H1 (cell line): ENCODE measurements at regions not wholly inside any gene's neighbourhood (a gene's known extent, or its start where the extent isn't known, plus 50 kb on each side); places are given as distances from the start of the nearest gene placed in this dataset.

Experiments used
- CTCF ChIA-PET: fragments of 300-600 bp; sonication (Branson Sonifier 250); formaldehyde crosslinking; loops from one replicate; lab custom pipeline; 2021; ENCODE audit not compliant: partially characterized antibody; lab: Charles Lee
- POLR2A ChIA-PET: fragments of 300-600 bp; sonication (Branson Sonifier 250); formaldehyde crosslinking; loops from one replicate; lab custom pipeline; 2021; ENCODE audit warnings: inconsistent platforms; ENCODE audit not compliant: partially characterized antibody; lab: Charles Lee
- DNase-seq, 2 experiments: peaks; one replicate each; pipeline versions ENCODE4 v3.0.0 to v3.0.0-alpha.2; 2010 to 2022; ENCODE audit warnings: low spot score in 2 of 2, low read depth in 1 of 2, mixed read lengths in 1 of 2
- FAIRE-seq: peaks from 2 replicates; lab custom pipeline; 2011; peaks lifted over from hg19 to GRCh38; lab: Jason Lieb, UNC
- H2AFZ ChIP-seq: 2 replicates; pipeline ENCODE4 v1.8.1; 2012; ENCODE audit warnings: low read length, inconsistent platforms
- H2AK5ac ChIP-seq: 2 replicates; pipeline ENCODE4 v1.6.1; 2013; ENCODE audit warnings: low read depth, low read length
- H2BK120ac ChIP-seq: replicated peaks from 2 replicates; pipeline ENCODE3; 2013; ENCODE audit warnings: low read depth, low read length, inconsistent platforms
- H2BK12ac ChIP-seq: 2 replicates; pipeline ENCODE4 v1.6.1; 2013; ENCODE audit warnings: low read depth, low read length
- H2BK15ac ChIP-seq: 2 replicates; pipeline ENCODE4 v1.6.1; 2013; ENCODE audit warnings: low read length
- H2BK20ac ChIP-seq: 2 replicates; pipeline ENCODE4 v1.6.1; 2013; ENCODE audit warnings: low read length
- H2BK5ac ChIP-seq: 2 replicates; pipeline ENCODE4 v1.6.1; 2013; ENCODE audit warnings: low read depth, low read length
- H3K14ac ChIP-seq: 2 replicates; pipeline ENCODE4 v1.6.1; 2013; ENCODE audit warnings: inconsistent platforms; ENCODE audit not compliant: insufficient read length
- H3K18ac ChIP-seq: 2 replicates; pipeline ENCODE4 v1.6.1; 2013; ENCODE audit warnings: low read length; ENCODE audit errors: extremely low read depth
- H3K23ac ChIP-seq: 2 replicates; pipeline ENCODE4 v1.6.1; 2013; ENCODE audit warnings: inconsistent platforms; ENCODE audit not compliant: insufficient read length
- H3K23me2 ChIP-seq: 2 replicates; pipeline ENCODE4 v1.6.1; 2013; ENCODE audit warnings: low read depth, low read length
- H3K27ac ChIP-seq: 2 replicates; pipeline ENCODE4 v1.6.1; 2011; ENCODE audit warnings: low read depth, low read length, inconsistent platforms
- H3K27me3 ChIP-seq, 4 experiments: replicated peaks in 1 of 4; 1 replicate in 1 of 4; 2 replicates in 3 of 4; pipeline versions ENCODE4 v1.6.1 to v1.8.1; 2011 to 2013; ENCODE audit warnings: low read length in 3 of 4, mild to moderate bottlenecking in 3 of 4, inconsistent platforms in 2 of 4, mixed read lengths in 2 of 4, moderate library complexity in 1 of 4; ENCODE audit not compliant: control insufficient read depth in 3 of 4, insufficient read depth in 3 of 4; ENCODE audit errors: extremely low read depth in 1 of 4
- H3K36me3 ChIP-seq, 4 experiments: 2 replicates each; pipeline versions ENCODE4 v1.6.1 to v1.8.1; 2011 to 2013; ENCODE audit warnings: mild to moderate bottlenecking in 4 of 4, low read length in 3 of 4, moderate library complexity in 2 of 4, control low read depth in 1 of 4, inconsistent platforms in 1 of 4; ENCODE audit not compliant: insufficient read depth in 4 of 4, control insufficient read depth in 2 of 4
- H3K4ac ChIP-seq: replicated peaks from 2 replicates; pipeline ENCODE3; 2013; ENCODE audit warnings: low read length, low read depth, mixed read lengths, inconsistent platforms; ENCODE audit not compliant: insufficient read length
- H3K4me1 ChIP-seq, 4 experiments: replicated peaks in 1 of 4; 1 replicate in 1 of 4; 2 replicates in 3 of 4; pipeline versions ENCODE4 v1.6.1 to v1.8.1; 2011 to 2013; ENCODE audit warnings: low read length in 3 of 4, inconsistent platforms in 2 of 4, mixed read lengths in 1 of 4; ENCODE audit not compliant: insufficient read depth in 4 of 4, control insufficient read depth in 3 of 4
- H3K4me2 ChIP-seq, 2 experiments: 2 replicates each; pipeline versions ENCODE4 v1.6.1 to v1.8.1; 2011 to 2013; ENCODE audit warnings: low read depth in 2 of 2, low read length in 2 of 2, control low read depth in 1 of 2, inconsistent platforms in 1 of 2, mild to moderate bottlenecking in 1 of 2; ENCODE audit not compliant: insufficient read depth in 1 of 2
- H3K4me3 ChIP-seq, 4 experiments: fragments of 200-600, 300-600 bp in 1 of 4; sonication (generic), shearing (Covaris generic), sonication (Bioruptor Twin) in 1 of 4; 2 replicates each; pipeline versions ENCODE4 v1.5.1 to v1.8.1; 2011 to 2016; ENCODE audit warnings: low read length in 4 of 4, low read depth in 3 of 4, control low read depth in 2 of 4, inconsistent platforms in 2 of 4, mild to moderate bottlenecking in 2 of 4, mixed read lengths in 1 of 4, moderate library complexity in 1 of 4; ENCODE audit not compliant: insufficient read depth in 2 of 4; ENCODE audit errors: extremely low read depth in 1 of 4
- H3K56ac ChIP-seq: replicated peaks from 2 replicates; pipeline ENCODE3; 2013; ENCODE audit warnings: low read depth, mild to moderate bottlenecking, mixed read lengths, low read length, inconsistent platforms; ENCODE audit not compliant: insufficient read length
- H3K79me1 ChIP-seq: 2 replicates; pipeline ENCODE4 v1.6.1; 2013; ENCODE audit warnings: low read depth, low read length, control low read depth
- H3K79me2 ChIP-seq, 2 experiments: 2 replicates each; pipeline versions ENCODE4 v1.6.1 to v1.8.1; 2012 to 2013; ENCODE audit warnings: low read length in 2 of 2, mild to moderate bottlenecking in 2 of 2, inconsistent platforms in 1 of 2; ENCODE audit not compliant: insufficient read depth in 2 of 2, control insufficient read depth in 1 of 2
- H3K9ac ChIP-seq, 4 experiments: replicated peaks in 1 of 4; 1 replicate in 1 of 4; 2 replicates in 3 of 4; pipeline versions ENCODE4 v1.6.1 to v1.8.1; 2011 to 2013; ENCODE audit warnings: low read depth in 3 of 4, low read length in 3 of 4, control low read depth in 2 of 4, mild to moderate bottlenecking in 2 of 4, moderate library complexity in 2 of 4, inconsistent platforms in 1 of 4; ENCODE audit errors: extremely low read depth in 1 of 4
- H3K9me3 ChIP-seq, 2 experiments: 2 replicates each; pipeline versions ENCODE4 v1.6.1 to v1.8.1; 2012 to 2013; ENCODE audit warnings: mild to moderate bottlenecking in 2 of 2, moderate library complexity in 2 of 2, control low read depth in 1 of 2, inconsistent platforms in 1 of 2, low read depth in 1 of 2, low read length in 1 of 2, mixed read lengths in 1 of 2; ENCODE audit not compliant: insufficient read depth in 2 of 2
- H4K20me1 ChIP-seq, 2 experiments: replicated peaks in 1 of 2; 2 replicates each; pipeline versions ENCODE3 to v1.8.1; 2011 to 2013; ENCODE audit warnings: inconsistent platforms in 2 of 2, low read length in 2 of 2, mild to moderate bottlenecking in 1 of 2; ENCODE audit not compliant: insufficient read depth in 2 of 2, control insufficient read depth in 1 of 2
- H4K5ac ChIP-seq: 2 replicates; pipeline ENCODE4 v1.6.1; 2013; ENCODE audit warnings: low read length, low read depth, mixed read lengths, inconsistent platforms; ENCODE audit not compliant: insufficient read length
- H4K8ac ChIP-seq: 2 replicates; pipeline ENCODE4 v1.8.0; 2013; ENCODE audit warnings: mild to moderate bottlenecking, moderate library complexity, low read length, inconsistent platforms; ENCODE audit not compliant: insufficient read depth; ENCODE audit errors: extremely low read depth
- H4K91ac ChIP-seq: replicated peaks from 2 replicates; pipeline ENCODE3; 2013; ENCODE audit warnings: low read length, mixed read lengths, inconsistent platforms; ENCODE audit not compliant: insufficient read length
- CREB1 ChIP-seq: IDR thresholded peaks from 2 replicates; pipeline ENCODE4 v1.6.1; 2012; ENCODE audit warnings: inconsistent platforms
- HDAC2 ChIP-seq, 2 experiments: fragments of 300-600 bp in 1 of 2; sonication (generic) in 1 of 2; IDR thresholded peaks; 2 replicates each; pipeline ENCODE4 v1.6.1; 2011 to 2012; ENCODE audit warnings: low read depth in 2 of 2, low read length in 2 of 2, mild to moderate bottlenecking in 2 of 2, moderate library complexity in 2 of 2, borderline replicate concordance in 1 of 2, inconsistent platforms in 1 of 2
- POLR2A ChIP-seq, 2 experiments: IDR thresholded peaks; 1 replicate in 1 of 2; 2 replicates in 1 of 2; pipeline ENCODE4 v1.6.1; 2011; ENCODE audit warnings: low read depth in 2 of 2, low read length in 2 of 2, mild to moderate bottlenecking in 2 of 2; ENCODE audit errors: control extremely low read depth in 1 of 2
- RXRA ChIP-seq: IDR thresholded peaks from 2 replicates; pipeline ENCODE4 v1.6.1; 2011; ENCODE audit warnings: low read depth, mild to moderate bottlenecking, low read length, moderate library complexity; ENCODE audit not compliant: insufficient read depth
- SIN3A ChIP-seq, 2 experiments: IDR thresholded peaks in 1 of 2; conservative IDR thresholded peaks in 1 of 2; 2 replicates each; pipeline ENCODE4 v1.6.1; 2011 to 2012; ENCODE audit warnings: low read length in 2 of 2, improper control_type of control experiment in 1 of 2, low read depth in 1 of 2, mild to moderate bottlenecking in 1 of 2
- SUZ12 ChIP-seq: fragments of 200-600 bp; sonication (generic); IDR thresholded peaks from 2 replicates; pipeline ENCODE4 v1.6.1; 2012; ENCODE audit warnings: mild to moderate bottlenecking, inconsistent platforms, low read length, moderate library complexity, mixed read lengths
- TAF7 ChIP-seq: optimal IDR thresholded peaks from 2 replicates; pipeline ENCODE3; 2011; ENCODE audit warnings: low read depth, mild to moderate bottlenecking, inconsistent platforms, low read length, moderate library complexity, borderline replicate concordance
- whole genome bisulfite sequencing, 2 experiments: shearing (Covaris generic) in 1 of 2; methylation state at CpG; one replicate each; pipeline versions ENCODE4 v1.1.6 to v1.1.7; 2013 to 2015; ENCODE audit warnings: low lambda C conversion rate in 2 of 2, mixed read lengths in 2 of 2, inconsistent platforms in 1 of 2, low coverage in 1 of 2, missing lambda C conversion rate in 1 of 2; ENCODE audit not compliant: insufficient replicate concordance in 2 of 2, insufficient coverage in 1 of 2, insufficient read length in 1 of 2; ENCODE audit errors: extremely low coverage in 1 of 2, missing lambda C conversion rate in 1 of 2; 5-methylcytosine and 5-hydroxymethylcytosine counted together
- TF ChIP-seq, protein P1 (sequence below): IDR thresholded peaks from 2 replicates; pipeline ENCODE4 v1.6.1; 2012; ENCODE audit warnings: inconsistent platforms

DNA sequence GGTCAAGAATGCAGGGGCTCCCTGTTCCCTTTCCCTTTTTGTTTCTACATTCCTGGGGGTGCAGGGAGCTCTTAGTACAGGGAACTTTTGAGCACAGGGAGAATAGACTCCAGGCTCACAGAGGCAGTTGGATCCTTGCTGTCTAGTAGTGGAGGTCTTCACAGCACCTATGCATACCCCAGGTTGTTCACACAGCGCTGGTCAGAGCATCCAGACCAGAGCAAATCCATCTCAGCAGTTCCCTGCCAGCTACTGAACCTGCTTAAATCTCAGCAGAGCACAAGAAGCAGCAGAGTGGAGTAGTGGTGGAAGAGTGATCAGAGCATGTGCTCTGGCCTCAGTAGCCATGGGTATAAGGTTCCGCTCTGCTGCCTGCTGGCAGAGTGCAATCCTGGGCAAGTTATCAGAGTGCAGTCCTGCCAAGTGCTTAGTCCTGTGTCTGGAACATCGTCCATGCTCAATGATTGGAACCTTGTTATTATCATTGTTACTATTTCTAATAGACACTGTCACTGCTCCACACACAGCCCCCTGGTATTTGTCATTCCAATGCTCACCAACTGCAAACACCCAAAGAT is 220.4 kb downstream of the CBLN1 start:
- Histone ChIP-seq H3K27me3 (no peaks in the 10 kb centered on the region), H2BK5ac (no peak overlapping the region), H3K9me3 (no peaks in the 10 kb centered on the region), H3K14ac (no peak overlapping the region), H2BK12ac (peak overlapping the region; percentile 88; the same call in 1 of the 2 replicates), H3K79me2 (no peaks in the 10 kb centered on the region), H2AK5ac (no peak overlapping the region), H4K91ac (peak overlapping the region; percentile 26), H3K18ac (peak overlapping the region; percentile 19; the same call in 1 of the 2 replicates), H3K23ac (no peak overlapping the region), H2BK15ac (no peak overlapping the region), H4K20me1 (no peaks in the 10 kb centered on the region), H3K56ac (no peak overlapping the region), H3K4me1 (peaks cover 0 to 2% (median 0%) of the 10 kb centered on the region in 4 experiments; a peak in 3 of 7 replicates), H3K9ac (no peak overlapping the region), H3K36me3 (no peaks in the 10 kb centered on the region), H3K4me3 (no peak overlapping the region), H2AFZ (no peak overlapping the region), H3K27ac (no peak overlapping the region), H3K79me1 (no peaks in the 10 kb centered on the region), H3K4ac (no peak overlapping the region), H3K23me2 (no peaks in the 10 kb centered on the region), H3K4me2 (no peak overlapping the region), H2BK120ac (no peak overlapping the region), H4K5ac (no peak overlapping the region), H4K8ac (no peak overlapping the region), H2BK20ac (no peak overlapping the region)
- FAIRE-seq (no peak), DNase-seq (no peak)
- ChIA-PET CTCF (interaction anchor here (1.0 to 2.2 kb wide), 6 partner anchors 18 to 289 kb away, joined by 3 to 5 read pairs (median 4); no protein-coding TSS in a partner anchor), POLR2A (no interaction called here)
- WGBS, 2 experiments, result 81% methylated on average over 3 of the region's 3 CpGs; no CpG with 5 or more reads in 1 of the 2 experiments
- TF ChIP-seq RXRA, result no peak
- no peak for TF ChIP-seq HDAC2 (IDR thresholded peaks at IDR 0.05; ENCODE audit: borderline replicate concordance in 1 of 2, low read depth in 2 of 2, low read length in 2 of 2)
- no peak for TF ChIP-seq CREB1
- TF ChIP-seq TAF7, result no peak
- TF ChIP-seq, protein P1, sequence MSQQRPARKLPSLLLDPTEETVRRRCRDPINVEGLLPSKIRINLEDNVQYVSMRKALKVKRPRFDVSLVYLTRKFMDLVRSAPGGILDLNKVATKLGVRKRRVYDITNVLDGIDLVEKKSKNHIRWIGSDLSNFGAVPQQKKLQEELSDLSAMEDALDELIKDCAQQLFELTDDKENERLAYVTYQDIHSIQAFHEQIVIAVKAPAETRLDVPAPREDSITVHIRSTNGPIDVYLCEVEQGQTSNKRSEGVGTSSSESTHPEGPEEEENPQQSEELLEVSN, result no peak
- no peak for TF ChIP-seq SIN3A (conservative IDR thresholded peaks at IDR 0.05 in 1 of 2, IDR thresholded peaks at IDR 0.05 in 1 of 2; ENCODE audit: low read depth in 1 of 2, low read length in 2 of 2)
- no peak for TF ChIP-seq POLR2A (IDR thresholded peaks at IDR 0.05; ENCODE audit: control extremely low read depth in 1 of 2, low read depth in 2 of 2, low read length in 2 of 2)
- no peak for TF ChIP-seq SUZ12
